ENCODE measurements at regions not wholly inside any gene's neighbourhood (a gene's known extent, or its start where the extent isn't known, plus 50 kb on each side); places are given as distances from the start of the nearest gene placed in this dataset.

DNA sequence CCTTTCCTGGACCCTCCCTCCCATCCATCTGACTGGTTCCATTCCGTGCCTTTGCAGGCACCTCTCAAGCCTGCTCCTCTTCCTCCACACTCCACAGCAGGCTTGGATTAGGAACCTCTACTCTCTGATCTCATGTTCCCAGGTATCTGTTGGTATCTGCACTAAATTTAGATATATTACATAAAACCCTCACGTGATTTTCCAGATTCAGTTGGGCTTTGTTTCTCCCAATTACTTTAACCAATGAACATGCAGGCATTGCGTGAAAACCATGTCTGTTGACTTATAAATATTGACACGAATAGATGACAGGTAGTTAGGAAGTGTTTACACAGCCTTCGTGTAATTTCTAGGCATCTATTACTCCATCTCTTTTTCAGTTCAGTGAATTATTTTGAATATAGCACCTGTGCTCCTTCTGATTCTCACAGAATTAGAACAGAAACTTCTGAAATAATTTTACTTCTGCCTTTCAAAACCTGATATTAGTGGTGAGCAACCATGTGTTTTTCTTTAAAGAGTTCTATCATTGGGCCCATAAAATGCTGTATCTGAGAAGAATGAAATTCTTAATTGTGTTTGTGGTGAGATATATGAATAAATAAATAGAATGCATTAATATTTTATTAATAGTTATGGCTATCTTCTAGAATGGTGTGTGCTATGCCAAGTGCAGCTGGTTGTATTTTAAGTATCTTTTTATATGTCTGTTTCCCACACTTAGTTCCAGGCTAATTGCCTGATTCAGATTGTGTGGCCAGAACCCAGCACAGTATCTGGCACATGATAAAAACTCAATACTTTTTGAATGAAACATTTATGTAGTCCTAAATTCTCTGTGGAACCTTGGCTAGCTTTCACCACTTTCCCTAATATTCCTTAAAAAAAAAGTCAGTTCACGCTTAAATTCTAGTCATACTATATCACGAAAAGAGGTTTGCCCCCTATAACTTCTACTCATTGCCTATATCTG, 304.8 kb downstream of the QDPR start:
- TF ChIP-seq, protein P1, sequence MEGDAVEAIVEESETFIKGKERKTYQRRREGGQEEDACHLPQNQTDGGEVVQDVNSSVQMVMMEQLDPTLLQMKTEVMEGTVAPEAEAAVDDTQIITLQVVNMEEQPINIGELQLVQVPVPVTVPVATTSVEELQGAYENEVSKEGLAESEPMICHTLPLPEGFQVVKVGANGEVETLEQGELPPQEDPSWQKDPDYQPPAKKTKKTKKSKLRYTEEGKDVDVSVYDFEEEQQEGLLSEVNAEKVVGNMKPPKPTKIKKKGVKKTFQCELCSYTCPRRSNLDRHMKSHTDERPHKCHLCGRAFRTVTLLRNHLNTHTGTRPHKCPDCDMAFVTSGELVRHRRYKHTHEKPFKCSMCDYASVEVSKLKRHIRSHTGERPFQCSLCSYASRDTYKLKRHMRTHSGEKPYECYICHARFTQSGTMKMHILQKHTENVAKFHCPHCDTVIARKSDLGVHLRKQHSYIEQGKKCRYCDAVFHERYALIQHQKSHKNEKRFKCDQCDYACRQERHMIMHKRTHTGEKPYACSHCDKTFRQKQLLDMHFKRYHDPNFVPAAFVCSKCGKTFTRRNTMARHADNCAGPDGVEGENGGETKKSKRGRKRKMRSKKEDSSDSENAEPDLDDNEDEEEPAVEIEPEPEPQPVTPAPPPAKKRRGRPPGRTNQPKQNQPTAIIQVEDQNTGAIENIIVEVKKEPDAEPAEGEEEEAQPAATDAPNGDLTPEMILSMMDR (IDR thresholded peaks at IDR 0.05) = no peak
- DNase-seq = no peak
- Histone ChIP-seq H3K27ac (no peak overlapping the region), H3K4me3 (no peak overlapping the region), H3K4me1 (peaks cover 0 to 34% (median 3%) of the 10 kb centered on the region in 4 donors), H3K9me3 (no peaks in the 10 kb centered on the region), H3K27me3 (no peaks in the 10 kb centered on the region), H3K36me3 (no peaks in the 10 kb centered on the region)
- intact Hi-C loops (cut with DNase I; ENCODE audit: low total_unique reads) = no loop called here

DNA sequence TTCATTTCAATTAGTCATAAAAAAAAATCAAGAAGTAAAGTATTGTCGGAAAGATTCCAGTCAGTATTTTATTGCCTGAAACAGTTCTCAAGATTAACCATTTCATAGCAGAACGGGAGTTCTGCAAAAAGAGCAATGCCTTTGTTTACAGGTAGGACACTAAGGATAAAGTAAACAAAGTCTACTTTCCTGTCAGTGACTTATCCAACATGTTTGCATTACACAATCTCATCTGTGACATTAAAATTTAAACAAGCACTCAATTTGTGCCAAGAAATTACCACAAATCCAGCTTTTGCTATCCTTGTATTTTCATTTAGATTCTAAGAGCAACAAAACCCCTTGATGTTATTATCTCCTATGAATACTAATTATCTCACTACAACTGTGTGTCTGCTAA, 306.5 kb upstream of the LDB2 start:
- H3K36me3 ChIP-seq = no peaks in the 10 kb centered on the region
- intact Hi-C loops (cut with DNase I; ENCODE audit: low total_unique reads) = no loop called here
- H3K27me3 ChIP-seq = no peaks in the 10 kb centered on the region

DNA sequence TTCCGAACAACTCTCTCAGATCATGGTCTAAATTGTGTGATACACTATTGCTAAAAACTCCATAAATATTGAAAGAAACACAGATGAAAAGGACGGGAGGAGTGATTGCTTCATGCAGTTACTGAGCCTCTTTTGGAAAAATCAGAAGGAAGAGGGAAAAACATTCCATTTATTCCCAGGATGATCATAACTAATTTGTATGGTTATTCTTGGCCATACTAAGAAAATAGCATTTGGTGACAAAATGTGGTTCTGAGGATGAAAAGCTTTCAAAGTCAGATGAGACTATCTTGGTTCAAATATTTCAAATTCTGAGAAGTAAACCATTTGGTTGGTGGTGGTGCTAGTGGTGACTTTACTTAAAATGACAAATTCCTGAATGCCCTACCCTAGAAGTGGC, 305.4 kb upstream of the LDB2 start:
- intact Hi-C loops (cut with DNase I; ENCODE audit: low total_unique reads) = no loop called here
- DNase-seq = no peak
- TF ChIP-seq, protein P1 (IDR thresholded peaks at IDR 0.05) = no peak
- Histone ChIP-seq H3K9me3 (no peaks in the 10 kb centered on the region), H3K27ac (peak overlapping the region in 1 of 2 donors; percentile 7), H3K27me3 (no peaks in the 10 kb centered on the region), H3K4me3 (no peak overlapping the region), H3K36me3 (no peaks in the 10 kb centered on the region), H3K4me1 (peaks cover 0 to 34% (median 3%) of the 10 kb centered on the region in 4 donors)

More for the DNA sequence above, 306.5 kb upstream of the LDB2 start:
- TF ChIP-seq, protein P1 (IDR thresholded peaks at IDR 0.05) = no peak
- Histone ChIP-seq H3K27ac (no peak overlapping the region), H3K4me3 (no peak overlapping the region), H3K9me3 (no peaks in the 10 kb centered on the region), H3K4me1 (peaks cover 0 to 34% (median 3%) of the 10 kb centered on the region in 4 donors)
- no peak for DNase-seq

DNA sequence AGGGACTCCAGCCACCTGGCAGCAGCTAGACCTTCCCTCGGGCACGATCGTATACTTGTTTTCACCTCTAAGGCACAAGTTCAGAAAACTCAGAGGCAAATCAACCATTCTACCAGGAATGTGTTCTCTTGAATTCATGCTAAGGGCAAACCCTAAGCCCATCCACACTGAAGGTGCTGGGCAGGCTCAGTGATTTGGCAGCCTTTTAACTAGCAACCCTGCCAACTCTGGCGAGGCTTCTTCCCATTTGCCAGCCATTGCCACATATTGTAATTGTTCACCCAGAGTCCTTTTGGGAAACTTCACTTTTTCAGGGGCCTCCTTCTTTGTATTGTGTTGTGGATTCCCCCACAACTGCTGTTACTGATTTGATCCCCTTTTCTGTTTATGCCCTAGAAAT, 298.6 kb upstream of the LDB2 start:
- no peaks in the 10 kb centered on the region for H3K27me3 ChIP-seq
- H3K36me3 ChIP-seq = no peaks in the 10 kb centered on the region
- intact Hi-C loops (cut with DNase I; ENCODE audit: low total_unique reads) = no loop called here
- TF ChIP-seq, protein P1 (IDR thresholded peaks at IDR 0.05) = no peak
- H3K4me3 ChIP-seq = no peak overlapping the region
- H3K27ac ChIP-seq = no peak overlapping the region
- H3K4me1 ChIP-seq = peaks cover 0 to 9% (median under 1%) of the 10 kb centered on the region in 4 donors
- DNase-seq = no peak
- no peaks in the 10 kb centered on the region for H3K9me3 ChIP-seq

DNA sequence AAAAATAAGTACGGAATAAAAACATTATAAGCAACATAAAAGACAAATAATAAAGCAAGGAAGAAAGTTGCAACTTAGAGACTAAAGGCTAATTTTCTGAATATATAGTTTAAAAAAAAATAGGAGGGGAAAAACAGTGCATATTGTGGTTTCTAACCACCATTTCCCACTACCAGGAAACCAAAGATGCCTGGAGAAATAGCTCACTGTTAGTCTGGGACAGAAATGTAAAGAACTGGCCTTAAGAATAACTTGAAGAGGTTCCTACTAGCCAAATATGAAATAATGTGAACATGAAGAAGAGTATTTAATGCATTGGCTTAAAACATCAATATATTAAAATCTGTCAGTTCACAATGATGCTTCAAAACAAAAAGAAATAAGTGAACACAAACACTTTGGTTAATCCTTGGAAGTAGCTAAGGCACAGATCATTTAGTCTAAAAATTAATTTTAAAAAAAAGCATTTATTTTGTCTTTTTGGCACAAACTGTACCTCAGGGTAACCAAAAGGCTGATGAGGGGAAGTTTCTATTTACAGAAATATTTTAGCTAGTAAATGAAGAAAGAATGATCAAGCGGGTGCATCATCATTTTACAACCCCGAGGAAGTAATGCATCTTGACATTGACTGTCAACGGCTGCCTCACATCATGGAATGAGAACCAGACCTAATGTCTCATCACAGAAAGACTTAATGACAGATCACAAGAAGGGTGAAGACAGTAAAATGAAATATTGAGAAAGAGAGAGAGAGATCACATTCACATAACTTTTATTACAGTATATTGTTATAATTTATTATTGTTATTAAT, 297.2 kb upstream of the LDB2 start:
- intact Hi-C loops (cut with DNase I; ENCODE audit: low total_unique reads) = no loop called here
- H3K36me3 ChIP-seq = no peaks in the 10 kb centered on the region

More for the DNA sequence above, 297.2 kb upstream of the LDB2 start:
- Histone ChIP-seq H3K27ac (no peak overlapping the region), H3K4me3 (no peak overlapping the region), H3K9me3 (no peaks in the 10 kb centered on the region), H3K4me1 (peaks cover 0 to 13% (median 2%) of the 10 kb centered on the region in 4 donors), H3K27me3 (no peaks in the 10 kb centered on the region)
- DNase-seq = no peak
- TF ChIP-seq, protein P1 (IDR thresholded peaks at IDR 0.05) = no peak

All from tibial artery (tissue), 4 donors.